ENCODE measurements at regions not wholly inside any gene's neighbourhood (a gene's known extent, or its start where the extent isn't known, plus 50 kb on each side); places are given as distances from the start of the nearest gene placed in this dataset.

GRCh38 chr7:68748934-68749900, 849.1 kb upstream of the AUTS2 start:
- no peak for TF ChIP-seq CTCF (conservative IDR thresholded peaks at IDR 0.05)
- TF ChIP-seq ZFX (IDR thresholded peaks at IDR 0.05) = no peak

All from C4-2B (cell line).